GDM1 (cell line): ENCODE measurements at regions not wholly inside any gene's neighbourhood (a gene's known extent, or its start where the extent isn't known, plus 50 kb on each side); places are given as distances from the start of the nearest gene placed in this dataset.
"Not testable (repeated sequence)": the region's sequence is repeated elsewhere in the genome, so short reads cannot be mapped to it uniquely, and the experiment has no call there.

ENCODE experiments used
- DNase-seq: peaks from one replicate; lab custom pipeline; 2025; lab: John Stamatoyannopoulos, UW

GRCh38 chr3:106317141-106318055 is 448.6 kb upstream of the CBLB start:
- DNase-seq, result no peak

- not testable (repeated sequence) for DNase-seq
These were observed 452.6 kb upstream of the CBLB start for GRCh38 chr3:106321438-106321837.

GRCh38 chr3:106323586-106323985 is 454.8 kb upstream of the CBLB start:
- DNase-seq, result no peak

- no peak for DNase-seq
These were observed 458.3 kb upstream of the CBLB start for GRCh38 chr3:106326941-106327695.

GRCh38 chr3:106327696-106328025 is 458.8 kb upstream of the CBLB start:
- DNase-seq, result no peak

- DNase-seq, result no peak
These were observed 459.4 kb upstream of the CBLB start for GRCh38 chr3:106328224-106328623.

GRCh38 chr3:106329521-106329920 is 460.7 kb upstream of the CBLB start:
- no peak for DNase-seq

GRCh38 chr3:106331636-106332035 is 462.8 kb upstream of the CBLB start:
- no peak for DNase-seq

GRCh38 chr3:106332129-106332528 is 463.3 kb upstream of the CBLB start:
- DNase-seq, result no peak

GRCh38 chr3:106332884-106333283 is 464.1 kb upstream of the CBLB start:
- DNase-seq, result no peak

GRCh38 chr3:106333911-106334618 is 465.3 kb upstream of the CBLB start:
- no peak for DNase-seq

- DNase-seq, result no peak
These were observed 467.8 kb upstream of the CBLB start for GRCh38 chr3:106336619-106337018.

- DNase-seq, result no peak
These were observed 468.3 kb upstream of the CBLB start for GRCh38 chr3:106337116-106337515.

GRCh38 chr3:106338582-106339214 is 469.9 kb upstream of the CBLB start:
- no peak for DNase-seq

GRCh38 chr3:106339551-106339950 is 470.7 kb upstream of the CBLB start:
- no peak for DNase-seq

- DNase-seq, result no peak
These were observed 472.3 kb upstream of the CBLB start for GRCh38 chr3:106341087-106341486.

- DNase-seq, result no peak
These were observed 472.9 kb upstream of the CBLB start for GRCh38 chr3:106341586-106342162.

GRCh38 chr3:106342386-106342785 is 473.6 kb upstream of the CBLB start:
- DNase-seq, result no peak

GRCh38 chr3:106343811-106344210 is 475.0 kb upstream of the CBLB start:
- DNase-seq, result no peak

GRCh38 chr3:106345353-106346027 is 476.7 kb upstream of the CBLB start:
- DNase-seq, result no peak

GRCh38 chr3:106347350-106347749 is 478.5 kb upstream of the CBLB start:
- DNase-seq, result no peak
